HG02642 (cell line): ENCODE measurements at regions not wholly inside any gene's neighbourhood (a gene's known extent, or its start where the extent isn't known, plus 50 kb on each side); places are given as distances from the start of the nearest gene placed in this dataset.
"Not testable (repeated sequence)": the region's sequence is repeated elsewhere in the genome, so short reads cannot be mapped to it uniquely, and the experiment has no call there.

ENCODE experiments used
- ATAC-seq: cut with Tn5 transposase; IDR thresholded peaks from one replicate; pipeline ENCODE4 v1.9.1; 2021; ENCODE audit warnings: mild to moderate bottlenecking; ENCODE audit not compliant: unreplicated experiment, poor library complexity

DNA sequence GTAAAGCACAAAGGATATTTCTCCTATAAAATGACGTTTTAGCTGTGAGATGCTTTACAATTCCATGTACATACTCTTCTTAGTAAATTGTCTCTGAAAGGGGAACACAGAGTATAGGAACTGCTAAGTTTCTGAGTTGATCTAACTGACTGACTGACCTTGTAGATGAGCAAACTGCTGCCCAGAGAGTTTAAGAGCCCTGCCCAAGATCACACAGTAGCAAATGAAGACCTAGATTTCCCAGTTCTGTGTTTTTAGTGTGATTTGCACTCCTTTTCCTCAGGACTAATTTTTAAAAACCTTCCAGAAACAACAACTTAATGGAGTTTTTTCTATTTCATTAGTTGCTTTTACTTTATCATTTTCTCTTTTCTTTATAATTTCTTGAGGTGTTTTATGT, 247.7 kb downstream of the PDCD6IP start:
- no peak for ATAC-seq

- ATAC-seq, result no peak
These were observed 255.2 kb downstream of the PDCD6IP start for GRCh38 chr3:34053626-34054025.

GRCh38 chr3:34056181-34056910, 257.9 kb downstream of the PDCD6IP start:
- peak; percentile 32 for ATAC-seq

GRCh38 chr3:34056951-34057390, 258.5 kb downstream of the PDCD6IP start:
- peak; percentile 98 for ATAC-seq

- ATAC-seq, result not testable (repeated sequence)
These were observed 262.6 kb downstream of the PDCD6IP start for GRCh38 chr3:34060995-34061394.

DNA sequence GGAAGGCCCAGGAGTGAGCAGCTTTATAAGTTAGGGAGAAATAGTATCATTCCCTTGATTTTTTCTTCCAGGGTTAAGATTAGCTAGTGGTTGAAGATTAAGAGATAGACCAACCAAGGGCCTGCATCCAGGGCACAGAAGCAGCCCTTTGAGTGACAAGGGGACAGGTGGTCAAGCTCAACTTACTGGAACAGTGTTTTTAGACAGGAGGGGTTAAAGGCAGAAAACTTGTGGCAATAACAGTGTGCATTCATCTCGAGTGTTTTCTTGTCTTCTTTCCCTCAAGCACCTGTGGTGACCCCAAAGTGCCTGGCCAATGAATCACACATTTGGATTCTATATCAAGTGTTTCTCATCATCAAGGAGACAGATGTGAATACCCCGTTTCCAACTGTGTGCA, 267.5 kb downstream of the PDCD6IP start:
- ATAC-seq, result no peak

GRCh38 chr3:34066328-34066727, 267.9 kb downstream of the PDCD6IP start:
- ATAC-seq, result no peak

DNA sequence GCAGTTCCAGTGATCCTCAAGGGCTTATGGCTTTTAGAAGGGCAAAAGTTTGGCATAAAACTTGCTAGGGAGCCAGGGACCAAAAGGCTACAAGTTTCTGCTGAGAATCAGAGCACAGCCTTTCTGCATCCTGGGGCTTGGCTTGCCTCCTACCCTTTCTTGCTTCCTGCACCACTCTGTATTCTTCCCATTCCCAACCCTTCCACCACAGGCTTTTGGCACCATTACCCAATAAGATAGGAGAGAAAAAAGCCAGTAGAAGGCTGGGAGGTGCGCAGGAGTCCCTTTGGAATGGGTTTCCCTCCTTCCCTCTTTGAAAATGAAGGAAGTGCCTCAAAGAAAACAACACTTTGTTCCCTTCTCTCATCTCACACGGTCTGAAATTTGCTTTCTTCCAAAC, 268.6 kb downstream of the PDCD6IP start:
- ATAC-seq, result no peak

- ATAC-seq, result no peak
These were observed 269.2 kb downstream of the PDCD6IP start for GRCh38 chr3:34067536-34068051.

- ATAC-seq, result no peak
These were observed 270.1 kb downstream of the PDCD6IP start for GRCh38 chr3:34068505-34068904.

- peak; percentile 45 for ATAC-seq
These were observed 272.6 kb downstream of the PDCD6IP start for GRCh38 chr3:34070831-34071585.

- ATAC-seq, result no peak
These were observed 273.9 kb downstream of the PDCD6IP start for GRCh38 chr3:34072297-34072696.

DNA sequence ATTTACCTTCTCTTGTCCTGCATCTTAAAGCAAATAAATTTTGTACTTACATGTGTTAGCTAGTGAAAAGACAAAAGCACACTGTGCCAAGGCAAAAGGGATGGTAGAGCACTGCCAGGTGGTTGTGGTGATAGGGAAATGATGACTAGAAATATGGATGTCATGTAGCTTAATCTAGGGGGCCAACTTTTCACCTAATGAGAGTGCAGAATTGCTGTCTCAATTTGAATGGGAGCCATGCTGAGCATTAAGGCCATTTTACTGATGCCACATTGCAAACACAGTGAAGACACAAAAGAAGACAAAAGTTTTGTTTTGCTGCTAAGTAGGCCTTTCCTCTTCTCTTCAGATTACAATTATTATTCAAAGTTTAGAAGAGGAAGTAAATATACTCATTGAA, 274.7 kb downstream of the PDCD6IP start:
- ATAC-seq, result peak; percentile 14

GRCh38 chr3:34073961-34074360, 275.5 kb downstream of the PDCD6IP start:
- ATAC-seq, result peak; percentile 30

DNA sequence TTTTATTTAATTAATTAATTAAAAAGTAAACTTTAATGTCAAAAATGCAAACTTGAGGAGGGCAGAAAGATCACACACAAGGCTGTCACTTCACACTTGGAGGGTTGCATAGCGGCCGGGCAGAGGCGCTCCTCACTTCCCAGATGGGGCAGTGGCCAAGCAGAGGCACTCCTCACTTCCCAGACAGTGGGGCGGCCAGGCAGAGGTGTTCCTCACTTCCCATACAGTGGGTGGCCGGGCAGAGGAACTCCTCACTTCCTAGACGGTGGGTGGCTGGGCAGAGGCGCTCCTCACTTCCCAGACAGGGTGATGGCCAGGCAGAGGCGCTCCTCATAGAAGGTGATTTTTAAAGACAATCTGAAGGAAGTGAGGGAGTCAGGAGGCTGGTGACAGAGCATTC, 277.5 kb downstream of the PDCD6IP start:
- no peak for ATAC-seq

DNA sequence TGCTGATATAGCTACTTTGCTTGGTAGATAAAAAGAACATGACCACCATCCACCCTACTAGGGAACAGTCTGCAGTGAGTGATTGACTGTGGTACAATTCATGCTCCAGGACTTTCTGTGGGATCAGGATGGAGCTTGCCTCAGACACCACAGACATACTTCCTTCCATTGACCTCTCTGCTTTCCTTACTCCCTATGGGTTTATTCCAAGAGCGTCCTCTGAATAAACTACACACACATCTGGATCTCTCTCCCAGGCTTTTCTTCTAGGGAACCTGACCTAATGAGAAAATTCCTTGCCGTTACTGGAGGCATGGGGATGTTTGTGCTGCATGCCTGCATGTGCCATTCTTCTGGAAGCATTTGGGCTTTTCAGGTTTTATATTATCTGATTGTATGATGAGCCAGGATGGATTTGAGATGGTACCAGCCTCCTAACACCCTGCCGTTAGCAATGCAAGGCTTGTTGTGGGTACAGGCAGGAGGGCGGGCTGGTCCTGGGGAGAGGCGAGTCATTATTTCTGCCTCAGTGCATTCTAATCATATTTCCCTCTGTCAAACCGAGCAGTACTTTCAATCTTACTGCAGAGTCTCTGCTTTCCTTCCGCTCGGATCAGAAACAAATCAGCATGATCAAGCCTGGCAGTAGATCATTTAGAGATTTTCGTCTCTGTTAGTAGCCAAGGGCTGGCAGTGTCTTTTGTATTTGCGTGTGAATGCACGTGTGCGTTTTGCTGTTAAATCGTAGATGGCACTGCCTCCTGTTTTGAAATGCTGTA, 279.2 kb downstream of the PDCD6IP start:
- ATAC-seq, result peak; percentile 66

DNA sequence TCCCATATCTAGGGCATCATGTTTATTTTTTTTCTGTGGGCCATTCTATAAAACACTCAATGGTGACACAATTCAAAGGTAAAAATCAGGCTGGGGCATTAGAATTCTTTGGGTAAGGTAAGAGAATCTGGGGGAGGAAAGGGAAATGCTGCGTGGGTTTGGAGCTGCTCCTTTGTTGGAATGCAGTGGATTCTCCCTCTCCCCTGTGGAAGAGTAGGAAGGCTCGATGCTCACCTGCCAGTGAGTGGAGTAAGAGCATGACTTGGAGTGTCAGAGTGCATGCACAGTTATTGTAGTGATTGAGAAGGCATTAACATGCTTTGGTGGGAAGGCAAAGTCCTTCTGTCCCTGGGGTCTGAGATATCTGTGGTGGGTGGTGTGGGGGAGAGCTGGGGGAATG, 280.0 kb downstream of the PDCD6IP start:
- ATAC-seq, result no peak

- ATAC-seq, result not testable (repeated sequence)
These were observed 281.4 kb downstream of the PDCD6IP start for GRCh38 chr3:34079849-34080248.

DNA sequence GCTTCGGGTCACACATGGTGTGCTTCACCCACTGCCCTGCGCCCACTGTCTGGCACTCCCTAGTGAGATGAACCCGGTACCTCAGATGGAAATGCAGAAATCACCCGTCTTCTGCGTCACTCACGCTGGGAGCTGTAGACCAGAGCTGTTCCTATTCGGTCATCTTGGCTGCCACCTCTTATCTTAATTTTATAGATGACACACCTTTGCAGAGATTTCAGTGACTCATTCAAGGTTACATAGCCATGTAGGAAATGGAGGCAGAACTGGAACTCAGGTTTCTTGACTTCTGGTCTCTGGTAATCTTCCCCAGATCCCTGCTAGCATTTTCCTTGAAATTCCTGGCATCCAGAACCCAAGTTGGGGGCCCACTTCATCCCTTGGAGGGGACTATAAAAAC, 291.9 kb downstream of the PDCD6IP start:
- not testable (repeated sequence) for ATAC-seq

GRCh38 chr3:34090876-34091275, 292.4 kb downstream of the PDCD6IP start:
- no peak for ATAC-seq

DNA sequence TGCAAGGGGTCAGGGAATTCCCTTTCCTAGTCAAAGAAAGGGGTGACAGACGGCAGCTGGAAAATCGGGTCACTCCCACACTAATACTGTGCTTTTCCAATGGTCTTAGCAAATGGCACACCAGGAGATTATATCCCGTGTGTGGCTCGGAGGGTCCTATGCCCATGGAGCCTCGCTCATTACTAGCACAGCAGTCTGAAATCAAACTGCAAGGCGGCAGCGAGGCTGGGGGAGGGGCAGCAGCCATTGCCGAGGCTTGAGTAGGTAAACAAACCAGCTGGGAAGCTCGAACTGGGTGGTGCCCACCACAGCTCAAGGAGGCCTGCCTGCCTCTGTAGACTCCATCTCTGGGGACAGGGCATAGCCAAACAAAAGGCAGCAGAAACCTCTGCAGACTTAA, 295.9 kb downstream of the PDCD6IP start:
- ATAC-seq, result not testable (repeated sequence)
